GM19395 (cell line): ENCODE measurements at regions not wholly inside any gene's neighbourhood (a gene's known extent, or its start where the extent isn't known, plus 50 kb on each side); places are given as distances from the start of the nearest gene placed in this dataset.

Experiments used
- ATAC-seq: cut with Tn5 transposase; IDR thresholded peaks from one replicate; pipeline ENCODE4 v1.9.1; 2021; ENCODE audit warnings: mild to moderate bottlenecking, moderate library complexity; ENCODE audit not compliant: unreplicated experiment

DNA sequence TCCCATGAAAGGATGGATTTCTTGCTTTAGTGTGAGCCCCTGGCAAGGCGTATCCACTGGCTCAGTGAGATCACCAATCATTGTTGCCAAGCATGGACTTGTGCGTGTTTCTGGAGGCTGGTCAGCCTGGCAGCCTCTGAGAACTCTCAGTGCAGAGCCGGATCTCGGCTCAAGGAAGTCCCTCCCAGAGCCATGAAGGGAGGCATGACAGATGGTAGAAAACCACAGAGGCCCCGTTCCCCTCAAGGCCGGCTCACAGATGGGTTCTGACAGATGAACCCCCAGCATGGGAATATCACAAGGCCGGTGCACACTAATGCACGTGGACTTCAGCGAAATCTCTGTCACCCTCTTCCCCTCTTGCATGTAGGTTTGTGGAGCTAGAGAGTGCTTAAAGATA, 290.5 kb downstream of the AJAP1 start:
- ATAC-seq = no peak

DNA sequence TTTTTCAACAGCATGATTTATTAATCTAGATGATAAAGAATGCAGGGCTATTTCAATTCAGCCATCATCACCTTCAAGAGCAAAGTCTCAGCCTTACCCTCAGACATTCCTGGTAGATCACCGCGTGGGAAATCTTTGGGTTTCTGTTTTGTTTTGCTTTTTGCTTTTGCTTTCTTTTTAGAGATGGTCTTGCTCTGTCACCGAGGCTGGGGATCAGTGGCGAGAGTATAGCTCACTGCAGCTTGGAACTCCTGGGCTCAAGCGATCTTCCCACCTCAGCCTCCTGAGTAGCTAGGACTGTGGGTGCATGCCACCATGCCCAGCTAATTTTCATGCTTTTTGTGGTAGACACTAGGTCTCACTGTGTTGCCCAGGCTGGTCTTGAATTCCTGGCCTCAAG, 289.7 kb downstream of the AJAP1 start:
- ATAC-seq = no peak

DNA sequence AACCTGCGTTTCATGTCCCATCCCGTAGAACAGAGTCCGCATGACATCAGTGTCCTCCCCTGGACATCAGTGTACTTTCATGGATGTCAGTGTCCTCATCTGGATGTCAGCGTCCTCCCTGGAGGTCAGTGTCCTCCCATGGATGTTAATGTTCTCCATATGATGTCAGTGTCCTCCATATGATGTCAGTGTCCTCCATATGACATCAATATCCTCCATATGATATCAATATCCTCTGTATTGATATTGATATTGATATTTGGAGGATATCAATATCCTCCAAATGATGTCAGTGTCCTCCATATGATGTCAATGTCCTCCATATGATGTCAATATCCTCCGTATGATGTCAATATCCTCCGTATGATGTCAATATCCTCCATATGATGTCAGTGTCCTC, 284.9 kb downstream of the AJAP1 start:
- no peak for ATAC-seq

DNA sequence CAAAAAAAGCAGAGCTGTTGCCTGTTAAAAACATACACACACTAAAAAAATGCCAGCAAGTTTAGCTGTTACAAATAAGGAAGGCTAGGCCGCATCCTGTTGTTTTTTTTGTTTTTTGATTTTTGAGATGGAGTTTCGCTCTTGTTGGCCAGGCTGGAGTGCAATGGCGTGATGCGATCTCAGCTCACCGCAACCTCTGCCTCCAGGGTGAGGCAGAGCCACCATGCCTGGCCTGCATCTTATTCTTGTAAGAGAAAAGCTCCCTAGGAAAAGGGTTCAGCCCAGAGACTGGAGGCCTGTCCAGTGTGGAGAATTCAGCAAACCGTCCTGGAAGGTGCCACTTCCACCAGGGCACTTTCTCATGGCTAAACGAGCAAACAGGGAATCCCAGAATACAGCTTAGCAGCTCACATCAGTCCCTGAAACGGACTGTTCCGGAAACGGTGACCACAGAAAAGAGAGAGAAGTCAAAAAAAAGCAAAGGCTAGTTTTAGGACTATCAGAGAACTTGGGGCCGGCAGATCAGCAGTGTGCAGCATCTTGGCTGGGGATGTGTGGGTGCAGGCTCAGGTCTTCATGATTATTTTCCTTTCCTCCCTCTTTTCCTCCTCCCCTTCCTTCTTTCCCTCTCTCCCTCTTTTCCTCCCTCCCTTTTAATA, 283.6 kb downstream of the AJAP1 start:
- no peak for ATAC-seq

DNA sequence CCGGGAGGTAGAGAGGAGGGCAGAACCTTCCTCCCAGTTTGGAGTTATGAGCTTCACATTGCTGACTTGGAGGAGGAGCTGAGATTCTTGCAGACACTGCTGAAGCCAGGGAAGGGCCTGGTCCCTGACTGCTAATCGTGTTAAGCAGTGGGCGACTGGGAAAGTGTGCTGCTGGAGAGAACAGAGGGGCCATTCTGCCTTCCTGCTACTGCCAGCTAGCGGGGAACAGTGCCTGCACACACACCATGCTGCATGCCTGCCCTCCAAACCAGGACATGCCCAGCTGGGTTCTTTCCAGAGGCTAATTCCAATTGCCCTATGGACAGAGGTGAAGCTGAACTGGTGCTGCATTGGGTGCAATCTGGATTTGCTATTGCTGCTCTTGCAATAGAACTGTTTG, 281.4 kb downstream of the AJAP1 start:
- ATAC-seq = no peak

DNA sequence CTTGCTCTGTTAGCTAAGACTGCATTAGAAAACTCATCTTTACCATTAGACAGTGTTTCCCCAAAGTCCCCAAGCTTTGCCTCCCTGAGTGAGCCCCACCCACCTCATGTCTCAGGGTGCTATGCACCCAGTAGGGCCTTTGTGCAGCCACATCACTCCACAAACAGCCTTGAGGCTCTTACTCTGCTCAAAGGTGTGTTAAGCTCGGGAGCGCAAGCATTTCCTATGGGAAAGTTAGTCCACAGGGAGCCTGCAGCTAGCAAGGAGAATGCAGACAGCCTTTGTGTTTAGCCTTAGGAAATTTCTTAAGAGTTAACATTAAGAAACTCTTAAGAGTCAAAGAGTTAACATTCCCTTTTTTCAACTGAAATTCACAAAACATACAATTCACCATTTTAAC, 278.8 kb downstream of the AJAP1 start:
- no peak for ATAC-seq

DNA sequence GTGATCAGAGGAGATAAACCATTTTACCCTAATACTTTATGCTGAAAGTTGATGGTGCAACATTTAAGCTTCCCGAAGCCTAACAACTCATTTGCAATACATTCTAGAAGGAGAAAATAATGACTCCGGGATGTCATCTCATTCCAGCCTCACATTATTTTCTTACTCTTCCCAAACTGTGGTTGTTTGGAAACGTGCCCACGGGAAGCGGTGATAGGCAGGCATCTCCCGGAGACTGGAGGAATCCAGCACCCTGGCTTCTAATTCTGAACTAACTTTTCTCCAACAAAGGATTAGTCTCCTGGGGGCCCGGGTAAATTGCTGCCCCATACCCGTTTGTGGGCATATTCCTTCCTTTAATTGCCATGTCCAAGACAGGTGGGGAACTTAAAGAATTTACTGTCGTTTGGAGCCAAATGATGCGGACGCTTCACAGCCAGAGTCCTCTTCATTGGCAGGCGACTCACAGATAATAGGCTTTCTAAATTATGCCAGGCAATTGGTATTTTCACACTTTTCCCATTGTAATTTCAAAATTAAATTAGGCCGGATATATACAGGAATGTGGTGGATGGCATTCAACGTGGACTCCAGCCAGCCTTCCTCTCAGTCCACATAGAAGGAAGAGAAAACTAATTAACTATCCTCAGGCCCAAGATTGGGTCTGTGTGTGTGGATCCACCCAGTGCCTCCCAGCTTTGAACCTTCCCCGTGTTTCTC, 278.1 kb downstream of the AJAP1 start:
- ATAC-seq = no peak

DNA sequence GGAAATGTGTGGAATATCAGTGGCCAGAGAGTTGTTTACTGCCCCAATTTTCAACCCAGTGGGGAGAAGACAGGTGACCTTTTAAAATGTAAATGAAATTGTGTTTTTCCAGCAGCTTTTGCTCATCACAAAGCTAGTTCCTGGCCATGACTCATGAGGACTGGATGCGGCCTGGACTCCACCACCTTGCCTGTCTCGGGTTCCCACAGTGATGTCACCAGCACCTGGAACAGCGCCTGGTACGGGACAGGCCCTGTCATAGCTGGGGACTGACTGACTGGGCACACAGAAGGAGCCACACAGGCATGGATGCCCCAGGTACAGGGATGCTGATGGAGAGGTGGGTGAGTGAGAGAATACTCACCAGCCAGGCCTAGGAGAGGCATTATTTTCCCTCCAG, 277.1 kb downstream of the AJAP1 start:
- no peak for ATAC-seq

DNA sequence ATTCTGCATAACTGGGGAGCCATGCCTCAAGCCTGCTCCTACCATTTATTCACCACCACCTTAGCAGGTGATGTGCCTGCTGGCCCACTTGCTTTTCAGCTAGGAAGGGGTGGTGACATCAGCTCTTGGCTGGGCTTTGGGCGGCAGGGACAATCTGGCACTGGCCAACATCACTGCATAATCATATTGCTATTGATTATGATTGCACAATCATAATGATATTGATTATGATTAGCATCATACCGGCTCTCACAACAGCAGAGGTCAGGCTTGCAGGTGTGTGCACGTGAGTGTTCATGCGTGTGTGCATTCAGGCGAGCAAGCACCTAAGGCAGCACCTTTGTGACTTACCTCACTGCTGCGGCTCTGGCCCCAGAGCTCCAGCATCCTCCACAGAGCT, 273.8 kb downstream of the AJAP1 start:
- ATAC-seq = no peak

DNA sequence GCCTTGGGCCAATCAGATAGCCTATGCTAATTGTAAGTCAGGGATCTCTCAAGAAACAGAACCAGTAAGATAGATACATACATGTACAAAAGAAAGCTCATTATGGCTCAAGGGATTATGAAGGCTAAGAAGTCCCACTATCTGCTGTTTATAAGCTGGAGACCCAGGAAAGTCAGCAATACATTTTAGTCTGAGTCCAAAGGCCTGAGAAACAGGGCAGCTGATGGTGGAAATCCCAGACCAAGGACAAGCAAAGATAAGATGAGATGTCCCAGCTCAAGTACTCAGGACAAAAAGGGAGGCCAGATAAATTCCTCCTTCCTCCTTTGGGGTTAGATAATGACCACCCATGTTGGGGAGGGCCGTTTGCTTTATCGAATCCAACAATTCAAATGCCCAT, 269.9 kb downstream of the AJAP1 start:
- ATAC-seq = no peak

DNA sequence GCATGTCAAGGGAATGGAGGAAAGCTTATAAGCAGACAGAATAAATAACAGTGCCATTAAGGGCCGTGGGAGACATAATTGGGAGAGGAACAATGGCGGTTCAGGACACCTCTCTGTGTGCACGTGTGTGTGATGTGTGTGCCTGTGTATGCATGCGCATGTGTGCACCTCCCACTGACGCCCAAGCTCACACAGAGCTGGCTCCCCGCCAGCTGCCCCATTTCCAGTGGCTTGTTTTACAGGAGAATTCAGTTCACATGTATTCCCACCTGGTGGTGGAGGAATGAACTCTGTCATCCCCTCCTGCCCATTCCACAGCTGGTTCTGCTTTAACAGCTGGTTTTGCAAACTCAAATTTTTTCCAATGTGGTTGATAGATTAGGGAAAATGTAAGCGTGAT, 262.2 kb downstream of the AJAP1 start:
- ATAC-seq = no peak

DNA sequence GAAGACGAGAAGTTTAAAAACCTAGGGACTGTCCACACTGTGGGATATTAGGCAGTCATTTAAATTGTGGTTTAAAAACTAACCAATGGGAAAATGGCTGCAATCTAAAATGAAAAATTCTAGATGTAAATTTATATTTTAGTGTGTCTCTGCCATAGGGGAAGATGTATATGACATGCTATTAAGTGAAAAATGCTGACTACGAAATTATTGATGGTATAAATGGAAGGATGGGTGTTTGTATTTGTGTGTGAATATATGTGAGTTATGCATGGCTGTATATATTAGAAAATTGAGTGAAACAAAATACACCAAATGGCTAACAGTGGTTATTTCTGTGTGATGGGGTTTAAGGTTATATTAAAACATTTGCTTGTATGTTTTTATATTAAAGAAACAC, 260.7 kb downstream of the AJAP1 start:
- no peak for ATAC-seq

DNA sequence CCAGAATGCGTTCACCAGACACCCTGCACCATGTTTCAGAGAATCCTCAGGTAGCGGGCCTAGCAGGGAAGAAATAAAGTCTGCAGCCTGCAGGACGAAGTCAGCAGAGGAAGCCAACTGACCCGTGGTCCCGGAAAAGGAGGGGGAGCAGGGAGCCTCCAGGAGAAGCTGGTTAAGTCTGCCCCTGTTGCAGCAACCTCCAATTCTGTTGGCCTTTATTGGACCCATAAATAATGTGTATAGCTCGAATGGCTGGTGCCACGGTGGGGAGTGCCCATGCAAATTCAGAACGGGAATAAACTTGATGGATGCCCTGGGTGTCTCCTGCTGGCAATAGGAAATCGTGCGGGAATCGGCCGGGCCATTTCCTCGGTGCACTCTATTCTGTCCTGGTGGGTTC, 254.1 kb downstream of the AJAP1 start:
- ATAC-seq = no peak

DNA sequence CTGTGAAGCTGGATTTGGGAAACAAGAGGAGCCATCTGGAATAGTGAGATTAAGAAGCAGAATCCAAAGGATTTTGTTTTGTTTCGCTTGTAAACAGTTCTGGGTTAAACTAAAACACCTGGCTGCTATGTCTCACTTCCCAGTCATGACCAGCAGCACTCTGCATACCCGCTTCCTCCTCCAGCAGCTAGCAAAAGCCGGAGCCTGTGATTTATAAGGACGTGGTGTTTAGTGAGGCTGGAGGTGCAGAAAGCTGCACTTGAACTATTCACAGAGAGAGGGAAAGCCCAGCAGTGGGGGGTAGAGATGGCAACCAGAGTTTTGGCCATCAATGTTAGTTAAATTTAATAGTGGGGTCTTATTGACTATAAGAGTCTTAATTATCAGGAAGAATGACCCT, 240.2 kb downstream of the AJAP1 start:
- no peak for ATAC-seq

DNA sequence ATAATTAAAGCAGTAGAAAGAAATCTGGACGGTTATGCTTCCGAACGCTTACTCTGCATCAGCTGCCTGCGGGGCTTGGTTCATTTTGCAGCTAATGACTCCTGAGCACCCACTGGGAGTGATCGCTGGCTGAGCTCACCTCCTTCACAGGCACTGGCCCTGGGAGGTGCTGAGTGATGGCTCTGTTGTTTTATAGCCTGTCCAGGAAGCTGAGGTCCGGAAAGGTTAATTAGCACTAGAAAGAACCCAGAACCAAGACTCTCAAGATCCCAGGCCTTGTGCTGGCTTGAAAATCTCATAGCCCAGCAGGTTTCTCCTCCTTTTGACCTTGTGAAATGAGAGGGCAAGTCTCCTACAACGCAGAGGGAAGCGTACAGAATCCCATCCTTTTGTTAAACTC, 226.2 kb downstream of the AJAP1 start:
- no peak for ATAC-seq

DNA sequence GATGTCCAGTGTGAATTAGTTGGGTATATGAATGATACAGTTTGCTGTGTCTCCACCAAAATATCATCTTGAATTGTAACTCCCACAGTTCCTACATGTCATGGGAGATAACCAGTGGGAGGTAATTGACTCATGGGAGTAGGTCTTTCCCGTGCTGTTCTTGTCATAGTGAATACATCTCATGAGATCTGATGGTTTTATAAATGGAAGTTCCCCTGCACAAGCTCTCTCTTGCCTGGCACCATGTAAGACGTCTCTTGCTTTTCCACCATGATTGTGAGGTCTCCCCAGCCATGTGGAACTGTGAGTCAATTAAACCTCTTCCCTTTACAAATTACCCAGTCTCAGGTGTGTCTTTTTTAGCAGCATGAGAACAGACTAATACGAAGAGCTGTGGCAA, 223.0 kb downstream of the AJAP1 start:
- no peak for ATAC-seq

DNA sequence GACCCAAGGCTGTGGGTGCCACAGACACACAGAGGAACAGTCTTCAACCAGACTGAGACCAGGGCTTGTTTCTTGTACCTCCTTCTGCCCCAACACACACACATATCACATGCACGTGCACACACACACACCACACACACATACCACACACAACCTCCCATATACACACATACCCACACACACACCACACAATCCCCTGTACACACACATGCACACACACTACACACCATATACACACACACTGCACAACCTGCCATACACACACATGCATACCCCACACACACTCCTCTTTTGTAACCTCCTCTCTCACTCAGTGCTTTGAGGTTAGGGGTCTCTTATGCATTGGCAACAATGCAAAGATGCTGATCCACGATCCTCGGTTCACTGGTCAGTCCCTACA, 217.0 kb downstream of the AJAP1 start:
- no peak for ATAC-seq

DNA sequence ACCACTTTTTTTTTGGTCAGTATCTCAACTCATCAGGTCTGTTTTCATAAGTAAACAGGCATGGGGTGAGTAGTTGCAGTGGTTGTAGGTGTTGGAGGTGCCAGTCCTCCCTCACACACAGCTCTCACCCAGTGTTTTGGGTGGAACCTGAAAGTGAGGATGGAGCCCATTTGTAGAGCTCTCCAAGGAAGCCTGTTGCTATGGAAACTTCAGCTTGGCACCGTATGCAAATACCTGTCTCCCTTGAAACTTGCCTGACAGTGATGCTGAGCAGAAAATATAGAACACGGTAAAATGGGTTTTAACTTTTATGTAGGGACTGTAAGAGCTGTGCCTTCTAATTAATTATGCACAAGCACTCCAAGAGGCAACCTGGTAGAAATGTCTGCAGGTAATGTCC, 214.1 kb downstream of the AJAP1 start:
- ATAC-seq = no peak

DNA sequence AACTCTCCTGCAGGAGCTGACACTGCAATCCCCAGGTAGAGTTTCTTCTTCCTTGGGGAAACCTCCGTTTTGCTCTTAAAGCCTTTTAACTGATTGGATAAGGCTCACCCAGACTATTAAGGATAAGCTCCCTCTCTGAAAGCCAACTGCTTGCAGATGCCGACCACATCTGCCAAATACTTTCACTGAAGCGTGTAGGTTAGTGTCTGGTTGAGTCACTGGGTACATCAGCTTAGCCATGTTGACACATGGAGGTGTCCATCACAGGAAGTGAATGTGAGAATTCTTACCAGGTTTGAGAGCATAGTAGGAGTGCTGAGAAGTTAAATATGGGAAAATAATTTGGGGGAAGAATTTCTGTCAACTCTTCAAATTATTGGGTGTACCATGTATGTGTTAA, 202.0 kb downstream of the AJAP1 start:
- ATAC-seq = no peak

DNA sequence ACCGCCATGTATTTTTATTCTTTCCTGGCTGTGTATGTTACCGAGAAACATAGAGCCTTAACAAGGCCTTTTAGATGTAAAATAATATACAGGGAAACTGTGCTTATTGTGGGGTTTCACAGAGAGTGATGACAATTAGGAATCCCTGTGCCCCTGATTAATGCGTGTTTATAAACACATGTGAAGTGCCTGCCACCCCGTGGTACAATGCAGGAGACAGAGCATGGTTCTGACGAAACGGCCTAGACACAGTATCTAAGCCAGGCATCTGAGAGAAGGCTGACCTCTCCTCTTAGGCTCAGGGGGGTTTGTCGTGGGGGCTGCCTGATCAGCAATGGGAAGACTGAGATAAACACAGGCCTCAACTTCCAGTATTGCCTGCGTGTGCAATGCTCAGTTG, 200.0 kb downstream of the AJAP1 start:
- no peak for ATAC-seq

DNA sequence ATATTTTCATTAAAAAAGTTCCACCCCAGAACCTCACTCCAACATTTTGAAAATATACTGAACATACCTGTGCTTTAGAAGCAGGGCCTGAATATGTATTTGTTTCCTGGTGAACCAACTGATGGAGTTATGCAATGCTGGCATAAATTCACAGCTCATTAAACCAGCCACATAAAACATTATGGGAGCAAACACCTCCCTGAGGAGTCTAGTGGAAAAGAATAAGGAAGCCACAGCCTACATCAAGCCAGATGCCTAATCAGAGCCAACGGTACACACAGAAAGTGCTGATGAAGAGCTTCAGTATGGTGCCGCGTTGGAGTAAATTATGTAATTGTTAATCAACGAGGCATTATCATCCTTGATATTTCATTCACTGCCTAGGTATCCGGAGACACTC, 199.5 kb downstream of the AJAP1 start:
- no peak for ATAC-seq

DNA sequence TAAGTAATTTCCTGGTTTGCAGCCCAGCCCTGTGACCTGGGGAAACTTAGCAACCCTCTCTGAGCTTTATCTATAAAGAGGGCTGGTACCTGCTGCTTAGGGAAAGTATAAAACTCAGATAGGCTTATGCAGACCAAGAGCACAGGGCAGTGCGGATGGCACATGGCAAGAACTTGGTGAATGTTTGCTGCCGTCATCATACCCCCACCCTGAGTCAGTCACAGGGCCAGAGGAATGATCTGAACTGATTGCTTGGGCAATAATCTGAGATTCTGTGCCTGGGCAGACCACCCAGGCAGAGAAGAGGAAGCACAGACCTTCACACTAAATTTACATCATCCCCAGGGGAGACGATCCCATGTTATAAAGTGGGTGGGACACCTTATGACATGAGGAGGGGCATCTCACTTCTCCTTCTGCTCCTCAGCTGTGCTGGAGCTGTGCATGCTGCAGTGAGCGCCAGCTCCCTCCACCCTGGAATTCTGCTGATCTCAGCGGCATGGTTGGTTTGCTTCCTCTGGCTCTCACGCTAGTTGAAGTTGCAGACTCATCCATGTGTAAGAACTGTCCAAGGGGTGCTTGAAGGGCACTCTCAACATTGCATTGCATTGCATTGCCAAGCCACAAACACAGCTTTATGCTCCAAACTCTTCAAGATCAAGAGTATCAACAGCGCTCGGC, 197.1 kb downstream of the AJAP1 start:
- no peak for ATAC-seq
